GM21723 (cell line): ENCODE measurements at regions not wholly inside any gene's neighbourhood (a gene's known extent, or its start where the extent isn't known, plus 50 kb on each side); places are given as distances from the start of the nearest gene placed in this dataset.

Experiments used
- ATAC-seq: cut with Tn5 transposase; IDR thresholded peaks from one replicate; pipeline ENCODE4 v1.9.1; 2021; ENCODE audit warnings: mild to moderate bottlenecking, moderate library complexity; ENCODE audit not compliant: unreplicated experiment

- no peak for ATAC-seq
Observed at GRCh38 chr4:73001885-73002284, 67.6 kb downstream of the COX18 start.

GRCh38 chr4:72997409-72997808, 72.1 kb downstream of the COX18 start:
- ATAC-seq, result no peak

- no peak for ATAC-seq
Observed at GRCh38 chr4:72994670-72995069, 74.8 kb downstream of the COX18 start.

GRCh38 chr4:72993876-72994275, 75.6 kb downstream of the COX18 start:
- ATAC-seq, result no peak

GRCh38 chr4:72991873-72992272, 77.6 kb downstream of the COX18 start:
- ATAC-seq, result no peak

GRCh38 chr4:72987741-72988729, 81.5 kb downstream of the COX18 start:
- ATAC-seq, result no peak

- no peak for ATAC-seq
Observed at GRCh38 chr4:72984351-72984750, 85.2 kb downstream of the COX18 start.

GRCh38 chr4:72983709-72984108, 85.8 kb downstream of the COX18 start:
- no peak for ATAC-seq

- no peak for ATAC-seq
Observed at GRCh38 chr4:72977936-72978485, 91.5 kb downstream of the COX18 start.

GRCh38 chr4:72975488-72975784, 94.1 kb downstream of the COX18 start:
- no peak for ATAC-seq

GRCh38 chr4:72974694-72975487, 94.6 kb downstream of the COX18 start:
- no peak for ATAC-seq

- no peak for ATAC-seq
Observed at GRCh38 chr4:72971572-72971971, 97.9 kb downstream of the COX18 start.

- ATAC-seq, result no peak
Observed at GRCh38 chr4:72970756-72971155, 98.8 kb downstream of the COX18 start.

GRCh38 chr4:72969976-72970375, 99.5 kb downstream of the COX18 start:
- ATAC-seq, result no peak

- ATAC-seq, result peak; percentile 79
Observed at GRCh38 chr4:72966652-72967051, 102.9 kb downstream of the COX18 start.

GRCh38 chr4:72959411-72959810, 110.1 kb downstream of the COX18 start:
- ATAC-seq, result no peak

- ATAC-seq, result no peak
Observed at GRCh38 chr4:72954811-72955210, 114.7 kb downstream of the COX18 start.

- ATAC-seq, result no peak
Observed at GRCh38 chr4:72953571-72953970, 115.9 kb downstream of the COX18 start.

- no peak for ATAC-seq
Observed at GRCh38 chr4:72951628-72952027, 117.9 kb downstream of the COX18 start.

GRCh38 chr4:72951147-72951546, 118.4 kb downstream of the COX18 start:
- ATAC-seq, result no peak

- ATAC-seq, result no peak
Observed at GRCh38 chr4:72948080-72948479, 121.4 kb downstream of the COX18 start.
